HG03571 (cell line): ENCODE measurements at regions not wholly inside any gene's neighbourhood (a gene's known extent, or its start where the extent isn't known, plus 50 kb on each side); places are given as distances from the start of the nearest gene placed in this dataset.

Experiments used
- ATAC-seq: cut with Tn5 transposase; IDR thresholded peaks from one replicate; pipeline ENCODE4 v1.9.1; 2021; ENCODE audit not compliant: unreplicated experiment

- ATAC-seq: no peak
Observed at GRCh38 chr2:29974086-29974485, 52.7 kb upstream of the ALK start.

GRCh38 chr2:29977284-29977683 lies 55.9 kb upstream of the ALK start:
- no peak for ATAC-seq

- ATAC-seq: no peak
Observed at GRCh38 chr2:29981402-29981801, 60.0 kb upstream of the ALK start.

GRCh38 chr2:29983308-29983707 lies 61.9 kb upstream of the ALK start:
- no peak for ATAC-seq

- no peak for ATAC-seq
Observed at GRCh38 chr2:29987146-29987545, 65.8 kb upstream of the ALK start.

- no peak for ATAC-seq
Observed at GRCh38 chr2:29990129-29990528, 68.7 kb upstream of the ALK start.

GRCh38 chr2:29991086-29991485 lies 69.7 kb upstream of the ALK start:
- no peak for ATAC-seq

GRCh38 chr2:29995241-29995640 lies 73.9 kb upstream of the ALK start:
- no peak for ATAC-seq

GRCh38 chr2:30003128-30003527 lies 81.7 kb upstream of the ALK start:
- ATAC-seq: no peak

- peak; percentile 69 for ATAC-seq
Observed at GRCh38 chr2:30022444-30023071, 101.2 kb upstream of the ALK start.

- ATAC-seq: no peak
Observed at GRCh38 chr2:30024281-30024680, 102.9 kb upstream of the ALK start.

- no peak for ATAC-seq
Observed at GRCh38 chr2:30026091-30027055, 105.0 kb upstream of the ALK start.

GRCh38 chr2:30029804-30030203 lies 108.4 kb upstream of the ALK start:
- no peak for ATAC-seq

GRCh38 chr2:30030361-30030760 lies 109.0 kb upstream of the ALK start:
- no peak for ATAC-seq

GRCh38 chr2:30031184-30031583 lies 109.8 kb upstream of the ALK start:
- no peak for ATAC-seq

GRCh38 chr2:30034052-30034775 lies 112.6 kb upstream of the YPEL5 start:
- ATAC-seq: no peak

- ATAC-seq: no peak
Observed at GRCh38 chr2:30037016-30037415, 109.8 kb upstream of the YPEL5 start.

GRCh38 chr2:30038419-30038818 lies 108.4 kb upstream of the YPEL5 start:
- ATAC-seq: no peak

- ATAC-seq: no peak
Observed at GRCh38 chr2:30039101-30039500, 107.7 kb upstream of the YPEL5 start.

GRCh38 chr2:30040147-30040546 lies 106.7 kb upstream of the YPEL5 start:
- no peak for ATAC-seq

GRCh38 chr2:30041884-30042283 lies 104.9 kb upstream of the YPEL5 start:
- ATAC-seq: no peak

- no peak for ATAC-seq
Observed at GRCh38 chr2:30046396-30046795, 100.4 kb upstream of the YPEL5 start.
